SK-MEL-5 (cell line): ENCODE measurements at regions not wholly inside any gene's neighbourhood (a gene's known extent, or its start where the extent isn't known, plus 50 kb on each side); places are given as distances from the start of the nearest gene placed in this dataset.
"Not testable (repeated sequence)": the region's sequence is repeated elsewhere in the genome, so short reads cannot be mapped to it uniquely, and the experiment has no call there.

Source experiments
- DNase-seq: peaks from one replicate; pipeline ENCODE4 v3.0.0-alpha.2; 2016; ENCODE audit warnings: low read depth, low spot score
- in situ Hi-C: cut with HindIII; loops from 2 replicates; pipeline ENCODE4 v1.10.0; 2016; ENCODE audit warnings: low sequenced_read_pairs, high pct_unique_total_duplicates, low pct_unique_long_range_greater_than_20kb

GRCh38 chr11:130675371-130675821 lies 227.0 kb downstream of the ADAMTS15 start:
- DNase-seq, result peak; percentile 2
- in situ Hi-C loops, result no loop called here

GRCh38 chr11:130675917-130676316 lies 227.5 kb downstream of the ADAMTS15 start:
- DNase-seq, result no peak
- in situ Hi-C loops, result no loop called here

GRCh38 chr11:130677486-130678153 lies 229.2 kb downstream of the ADAMTS15 start:
- in situ Hi-C loops, result no loop called here

GRCh38 chr11:130679247-130679646 lies 230.8 kb downstream of the ADAMTS15 start:
- no peak for DNase-seq
- in situ Hi-C loops, result no loop called here

More at GRCh38 chr11:130677486-130678153, 229.2 kb downstream of the ADAMTS15 start:
- no peak for DNase-seq

GRCh38 chr11:130682471-130682870 lies 233.8 kb downstream of the SNX19 start:
- in situ Hi-C loops, DNase-seq: not testable (repeated sequence)

- DNase-seq, result no peak
- in situ Hi-C loops, result no loop called here
These were observed 226.9 kb downstream of the SNX19 start for GRCh38 chr11:130689222-130689908.

GRCh38 chr11:130691581-130691980 lies 224.7 kb downstream of the SNX19 start:
- DNase-seq, result no peak
- in situ Hi-C loops, result no loop called here

GRCh38 chr11:130692220-130692619 lies 224.1 kb downstream of the SNX19 start:
- in situ Hi-C loops, result no loop called here
- no peak for DNase-seq

GRCh38 chr11:130693543-130693942 lies 222.7 kb downstream of the SNX19 start:
- in situ Hi-C loops, result no loop called here
- no peak for DNase-seq

GRCh38 chr11:130694488-130695045 lies 221.7 kb downstream of the SNX19 start:
- in situ Hi-C loops, result no loop called here
- DNase-seq, result no peak

GRCh38 chr11:130698174-130698573 lies 218.1 kb downstream of the SNX19 start:
- in situ Hi-C loops, result no loop called here
- no peak for DNase-seq

- in situ Hi-C loops, result no loop called here
- DNase-seq, result no peak
These were observed 216.7 kb downstream of the SNX19 start for GRCh38 chr11:130699561-130699960.

- no peak for DNase-seq
- in situ Hi-C loops, result no loop called here
These were observed 216.2 kb downstream of the SNX19 start for GRCh38 chr11:130700092-130700491.

GRCh38 chr11:130703489-130704190 lies 212.6 kb downstream of the SNX19 start:
- DNase-seq, result no peak
- in situ Hi-C loops, result no loop called here

GRCh38 chr11:130705670-130706421 lies 210.4 kb downstream of the SNX19 start:
- in situ Hi-C loops, result no loop called here
- no peak for DNase-seq

GRCh38 chr11:130706572-130706971 lies 209.7 kb downstream of the SNX19 start:
- in situ Hi-C loops, result no loop called here
- no peak for DNase-seq

GRCh38 chr11:130707217-130707616 lies 209.1 kb downstream of the SNX19 start:
- in situ Hi-C loops, result no loop called here
- DNase-seq, result no peak

- in situ Hi-C loops, result no loop called here
- no peak for DNase-seq
These were observed 206.7 kb downstream of the SNX19 start for GRCh38 chr11:130709531-130709930.
